ENCODE measurements at regions not wholly inside any gene's neighbourhood (a gene's known extent, or its start where the extent isn't known, plus 50 kb on each side); places are given as distances from the start of the nearest gene placed in this dataset.

DNA sequence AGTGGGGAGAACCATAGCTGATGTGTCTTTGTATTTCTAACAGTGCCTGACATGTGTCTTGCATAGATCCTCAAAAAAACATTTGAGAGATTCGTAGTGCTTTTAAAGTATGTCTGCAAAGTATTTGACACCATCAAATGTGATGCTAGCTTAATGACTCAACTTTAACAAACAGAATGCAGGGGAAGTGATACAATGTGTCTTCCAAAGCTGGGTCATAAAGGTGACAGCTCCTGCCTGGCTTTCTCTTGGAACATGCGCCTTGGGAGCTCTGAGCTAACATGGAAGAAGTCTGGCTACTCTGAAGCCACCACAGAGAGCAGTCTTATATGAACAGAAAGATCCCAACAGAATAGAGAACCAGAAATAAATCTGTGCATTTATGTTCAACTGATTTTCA lies 78.2 kb downstream of the C1D start:
- no peak overlapping the region for H3K4me3 ChIP-seq (ENCODE audit: low read depth, poor library complexity, severe bottlenecking)
- intact Hi-C loops (cut with DNase I; ENCODE audit: low total_unique reads) = no loop called here
- WGBS, 2 donors = 75 to 79% methylated on average over 2 of the region's 2 CpGs
- TF ChIP-seq, protein P1, sequence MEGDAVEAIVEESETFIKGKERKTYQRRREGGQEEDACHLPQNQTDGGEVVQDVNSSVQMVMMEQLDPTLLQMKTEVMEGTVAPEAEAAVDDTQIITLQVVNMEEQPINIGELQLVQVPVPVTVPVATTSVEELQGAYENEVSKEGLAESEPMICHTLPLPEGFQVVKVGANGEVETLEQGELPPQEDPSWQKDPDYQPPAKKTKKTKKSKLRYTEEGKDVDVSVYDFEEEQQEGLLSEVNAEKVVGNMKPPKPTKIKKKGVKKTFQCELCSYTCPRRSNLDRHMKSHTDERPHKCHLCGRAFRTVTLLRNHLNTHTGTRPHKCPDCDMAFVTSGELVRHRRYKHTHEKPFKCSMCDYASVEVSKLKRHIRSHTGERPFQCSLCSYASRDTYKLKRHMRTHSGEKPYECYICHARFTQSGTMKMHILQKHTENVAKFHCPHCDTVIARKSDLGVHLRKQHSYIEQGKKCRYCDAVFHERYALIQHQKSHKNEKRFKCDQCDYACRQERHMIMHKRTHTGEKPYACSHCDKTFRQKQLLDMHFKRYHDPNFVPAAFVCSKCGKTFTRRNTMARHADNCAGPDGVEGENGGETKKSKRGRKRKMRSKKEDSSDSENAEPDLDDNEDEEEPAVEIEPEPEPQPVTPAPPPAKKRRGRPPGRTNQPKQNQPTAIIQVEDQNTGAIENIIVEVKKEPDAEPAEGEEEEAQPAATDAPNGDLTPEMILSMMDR (IDR thresholded peaks at IDR 0.05) = no peak
- no peak for TF ChIP-seq POLR2A (IDR thresholded peaks at IDR 0.05)
- DNase-seq (ENCODE audit: low spot score in 2 of 2) = no peak

DNA sequence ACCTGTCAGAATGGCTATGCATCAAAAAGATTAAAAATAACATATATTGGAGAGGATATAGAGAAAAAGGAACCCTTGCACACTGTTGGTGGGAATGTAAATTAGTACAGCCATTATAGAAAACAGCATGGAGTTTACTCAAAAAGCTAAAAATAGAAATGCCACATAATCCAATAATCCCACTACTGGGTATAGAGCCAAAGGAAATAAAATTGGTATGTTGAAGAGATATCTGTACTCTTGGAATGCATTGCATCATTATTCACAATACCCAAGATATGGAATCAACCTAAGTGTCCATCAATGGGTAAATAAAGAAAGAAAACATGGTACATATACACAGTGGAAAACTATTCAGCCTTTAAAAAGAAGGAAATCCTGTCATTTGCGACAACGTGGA lies 77.2 kb downstream of the C1D start:
- 86% methylated on average over 2 of the region's 2 CpGs for WGBS, 2 donors
- TF ChIP-seq, protein P1 (IDR thresholded peaks at IDR 0.05) = no peak
- no peak for TF ChIP-seq POLR2A (IDR thresholded peaks at IDR 0.05)
- DNase-seq (ENCODE audit: low spot score in 2 of 2) = no peak
- intact Hi-C loops (cut with DNase I; ENCODE audit: low total_unique reads) = no loop called here
- H3K4me3 ChIP-seq (ENCODE audit: low read depth, poor library complexity, severe bottlenecking) = no peak overlapping the region

DNA sequence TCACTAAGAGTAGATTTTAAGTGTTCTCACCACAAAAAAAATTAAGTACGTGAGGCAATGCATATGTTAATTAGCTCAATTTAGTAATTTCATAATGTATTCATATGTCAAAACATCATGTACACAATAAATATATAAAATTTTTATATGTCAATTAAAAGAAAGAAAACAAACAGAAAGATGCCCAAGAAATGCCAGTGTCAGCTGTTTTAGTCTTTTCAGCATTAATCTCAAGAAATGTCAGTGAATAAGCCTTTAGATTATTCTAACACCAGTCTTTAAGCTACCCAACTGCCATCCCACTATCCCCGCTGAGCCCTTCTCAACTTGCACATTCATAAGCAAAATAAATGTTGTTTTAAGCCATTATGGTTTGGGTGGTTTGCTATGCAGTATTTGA lies 76.5 kb downstream of the C1D start:
- TF ChIP-seq POLR2A (IDR thresholded peaks at IDR 0.05) = no peak
- TF ChIP-seq, protein P1 (IDR thresholded peaks at IDR 0.05) = no peak
- intact Hi-C loops (cut with DNase I; ENCODE audit: low total_unique reads) = no loop called here
- WGBS, 2 donors = 86 to 92% methylated on average over 2 of the region's 2 CpGs
- no peak overlapping the region for H3K4me3 ChIP-seq (ENCODE audit: low read depth, poor library complexity, severe bottlenecking)
- no peak for DNase-seq (ENCODE audit: low spot score in 2 of 2)

All from lower leg skin (tissue), 4 donors.